GM12878 (cell line): ENCODE measurements at regions not wholly inside any gene's neighbourhood (a gene's known extent, or its start where the extent isn't known, plus 50 kb on each side); places are given as distances from the start of the nearest gene placed in this dataset.

ENCODE experiments used
- ATAC-seq: fragments of 200-7000 bp; cut with Tn5 transposase; 3 replicates; pipeline ENCODE4 v1.9.1; 2020; ENCODE audit warnings: mild to moderate bottlenecking, moderate library complexity
- BruUV-seq: library from RNA; stranded (reverse); fragments of 400-500 nt; replicated peaks from 2 replicates; lab custom pipeline; 2021; lab: Mats Ljungman, UMichigan
- CTCF ChIA-PET: fragments of 300-600 bp; sonication (Branson Sonifier 250); formaldehyde crosslinking; extraction: SDS; loops from one replicate; lab custom pipeline; 2021; ENCODE audit warnings: inconsistent platforms; lab: Yijun Ruan, JAX
- POLR2A ChIA-PET: fragments of 350-600 bp; formaldehyde crosslinking; extraction: SDS; loops from one replicate; lab custom pipeline; 2021; ENCODE audit warnings: inconsistent platforms; lab: Charles Lee
- RAD21 ChIA-PET: fragments of 300-600 bp; sonication (Branson Sonifier 250); formaldehyde crosslinking; loops from one replicate; lab custom pipeline; 2023; ENCODE audit warnings: antibody characterized with exemption; ENCODE audit not compliant: unreplicated experiment; lab: Charles Lee
- SMC1A ChIA-PET: fragments of 300-600 bp; sonication (Branson Sonifier 250); formaldehyde crosslinking; loops from one replicate; lab custom pipeline; 2023; ENCODE audit not compliant: unreplicated experiment, uncharacterized antibody; lab: Charles Lee
- DNase-seq: peaks from one replicate; pipeline ENCODE4 v3.0.0-alpha.2; 2011; ENCODE audit warnings: low read depth, low spot score
- FAIRE-seq: peaks from 3 replicates; lab custom pipeline; 2011; peaks lifted over from hg19 to GRCh38; lab: Jason Lieb, UNC
- H2AFZ ChIP-seq: 2 replicates; pipeline ENCODE4 v1.6.0; 2011; ENCODE audit warnings: low read depth, low read length, control low read depth; ENCODE audit not compliant: control insufficient read depth
- H3K27ac ChIP-seq: 2 replicates; pipeline ENCODE4 v1.5.1; 2011; ENCODE audit warnings: control low read depth; ENCODE audit not compliant: control insufficient read depth, insufficient read depth
- H3K27me3 ChIP-seq, 2 experiments: replicated peaks in 1 of 2; 2 replicates each; pipeline versions ENCODE4 v1.6.0 to v1.6.1; 2011; ENCODE audit warnings: low read length in 1 of 2; ENCODE audit not compliant: control insufficient read depth in 2 of 2, insufficient read depth in 2 of 2
- H3K36me3 ChIP-seq, 2 experiments: 2 replicates each; pipeline ENCODE4 v1.5.1; 2011; ENCODE audit warnings: low read length in 1 of 2; ENCODE audit not compliant: control insufficient read depth in 2 of 2, insufficient read depth in 2 of 2
- H3K4me1 ChIP-seq: 2 replicates; pipeline ENCODE4 v1.6.1; 2011; ENCODE audit warnings: mild to moderate bottlenecking, low read length, moderate library complexity, mixed read lengths; ENCODE audit not compliant: control insufficient read depth, insufficient read depth
- H3K4me2 ChIP-seq: 2 replicates; pipeline ENCODE4 v1.6.0; 2011; ENCODE audit warnings: control low read depth; ENCODE audit not compliant: control insufficient read depth, insufficient read depth
- H3K4me3 ChIP-seq: fragments of 200-600 bp; sonication (generic); 2 replicates; pipeline ENCODE4 v1.5.1; 2016
- H3K79me2 ChIP-seq: 2 replicates; pipeline ENCODE4 v1.6.0; 2011; ENCODE audit warnings: low read length; ENCODE audit not compliant: control insufficient read depth, insufficient read depth
- H3K9ac ChIP-seq: 2 replicates; pipeline ENCODE4 v1.8.0; 2011; ENCODE audit warnings: low read length, control low read depth, mixed read lengths; ENCODE audit not compliant: control insufficient read depth, insufficient read depth
- H3K9me3 ChIP-seq: replicated peaks from 3 replicates; pipeline ENCODE4 v1.5.1; 2011; ENCODE audit warnings: mild to moderate bottlenecking, low read length; ENCODE audit not compliant: control insufficient read depth, insufficient read depth
- H4K20me1 ChIP-seq: 2 replicates; pipeline ENCODE4 v1.6.0; 2011; ENCODE audit not compliant: control insufficient read depth, insufficient read depth
- CREB1 ChIP-seq: IDR thresholded peaks from 2 replicates; pipeline ENCODE4 v1.6.1; 2012; ENCODE audit warnings: low read depth, mild to moderate bottlenecking, inconsistent platforms
- ESRRA ChIP-seq: IDR thresholded peaks from 2 replicates; pipeline ENCODE4 v1.6.1; 2012; ENCODE audit warnings: mild to moderate bottlenecking, low read length, improper control_type of control experiment
- GABPA ChIP-seq: IDR thresholded peaks from 2 replicates; pipeline ENCODE4 v1.6.1; 2014; ENCODE audit warnings: antibody characterized with exemption, low read depth, mild to moderate bottlenecking, inconsistent platforms
- HDAC2 ChIP-seq: fragments of 200-600 bp; sonication (generic); IDR thresholded peaks from 2 replicates; pipeline ENCODE4 v1.6.1; 2017
- NFIC ChIP-seq: IDR thresholded peaks from 2 replicates; pipeline ENCODE4 v1.6.1; 2012; ENCODE audit warnings: low read depth, mild to moderate bottlenecking, inconsistent platforms, low read length, moderate library complexity
- NKRF ChIP-seq: fragments of 450-650 bp; conservative IDR thresholded peaks from 2 replicates; pipeline ENCODE4 v1.6.1; 2017; ENCODE audit warnings: mild to moderate bottlenecking, moderate library complexity
- NR2C1 ChIP-seq: fragments of 450-650 bp; IDR thresholded peaks from 2 replicates; pipeline ENCODE4 v1.6.1; 2017; ENCODE audit warnings: antibody characterized with exemption, mild to moderate bottlenecking, moderate library complexity
- PKNOX1 ChIP-seq: fragments of 450-650 bp; IDR thresholded peaks from 2 replicates; pipeline ENCODE4 v1.6.1; 2016; ENCODE audit warnings: mild to moderate bottlenecking
- POLR2A ChIP-seq: IDR thresholded peaks from 2 replicates; pipeline ENCODE4 v1.6.1; 2011; ENCODE audit warnings: low read depth, mild to moderate bottlenecking, low read length
- RUNX3 ChIP-seq: IDR thresholded peaks from 2 replicates; pipeline ENCODE4 v1.6.1; 2012; ENCODE audit warnings: low read length, inconsistent platforms
- STAT1 ChIP-seq: fragments of 450-650 bp; conservative IDR thresholded peaks from 2 replicates; pipeline ENCODE4 v1.6.1; 2014; ENCODE audit warnings: antibody characterized with exemption, mild to moderate bottlenecking
- TCF3 ChIP-seq: IDR thresholded peaks from 2 replicates; pipeline ENCODE4 v1.6.1; 2012; ENCODE audit warnings: low read depth, mild to moderate bottlenecking, low read length, borderline replicate concordance; ENCODE audit not compliant: insufficient read depth
- USF1 ChIP-seq: IDR thresholded peaks from 2 replicates; pipeline ENCODE4 v1.6.1; 2011; ENCODE audit warnings: borderline replicate concordance, low read depth, mild to moderate bottlenecking, moderate library complexity, mixed read lengths, low read length; ENCODE audit not compliant: insufficient read depth; ENCODE audit errors: extremely low read length
- ZNF274 ChIP-seq: IDR thresholded peaks from one replicate; pipeline ENCODE4 v1.8.0; 2011; ENCODE audit not compliant: insufficient read length, insufficient read depth
- WGBS: methylation state at CpG from one replicate; pipeline ENCODE4 v1.1.6; 2016; ENCODE audit warnings: low lambda C conversion rate; ENCODE audit not compliant: insufficient replicate concordance, insufficient coverage; ENCODE audit errors: missing lambda C conversion rate; 5-methylcytosine and 5-hydroxymethylcytosine counted together
- in situ Hi-C: fragments of 300-500 bp; cut with MboI; formaldehyde crosslinking; loops from 9 replicates; pipeline ENCODE4 v1.14.3; 2018; ENCODE audit warnings: mixed read lengths
- intact Hi-C: fragments of 100-400 bp; cut with micrococcal nuclease; formaldehyde crosslinking; loops from one replicate; pipeline ENCODE4 v1.14.2; 2022; ENCODE audit not compliant: unreplicated experiment

GRCh38 chr21:35627462-35627861 lies 432.9 kb downstream of the SETD4 start:
- H3K9me3 ChIP-seq = no peaks in the 10 kb centered on the region
- intact Hi-C loops (no loop called here), in situ Hi-C loops (no loop called here)
- no peaks in the 10 kb centered on the region; a peak in 1 of 4 replicates for H3K27me3 ChIP-seq
- no peak overlapping the region for H3K4me2 ChIP-seq
- ChIA-PET SMC1A (no interaction called here), RAD21 (no interaction called here), POLR2A (no interaction called here), CTCF (no interaction called here)
- H3K36me3 ChIP-seq = no peaks in the 10 kb centered on the region
- H3K79me2 ChIP-seq = no peaks in the 10 kb centered on the region
- H2AFZ ChIP-seq = no peak overlapping the region
- no peak for ATAC-seq
- no peak overlapping the region for H3K4me3 ChIP-seq
- BruUV-seq = no TSS peak
- H3K9ac ChIP-seq = no peak overlapping the region
- no peak for TF ChIP-seq NFIC
- TF ChIP-seq USF1 = no peak
- TF ChIP-seq ESRRA = no peak
- TF ChIP-seq ZNF274 = no peak
- TF ChIP-seq GABPA = no peak
- no peak for TF ChIP-seq POLR2A
- no peak for TF ChIP-seq PKNOX1
- TF ChIP-seq NKRF = no peak
- no peak for TF ChIP-seq HDAC2
- no peak for TF ChIP-seq NR2C1
- TF ChIP-seq CREB1 = no peak
- TF ChIP-seq RUNX3 = no peak
- no peak for TF ChIP-seq TCF3
- TF ChIP-seq STAT1 = no peak
- no peak for FAIRE-seq
- no peaks in the 10 kb centered on the region for H4K20me1 ChIP-seq
- no peak overlapping the region for H3K27ac ChIP-seq
- DNase-seq = no peak
- WGBS = 22% methylated on average over 4 of the region's 4 CpGs
- no peaks in the 10 kb centered on the region for H3K4me1 ChIP-seq
